ENCODE measurements at regions not wholly inside any gene's neighbourhood (a gene's known extent, or its start where the extent isn't known, plus 50 kb on each side); places are given as distances from the start of the nearest gene placed in this dataset.

- no peak for TF ChIP-seq POLR2A (IDR thresholded peaks at IDR 0.05)
- no peak for TF ChIP-seq CTCF (IDR thresholded peaks at IDR 0.05)
- H3K9me3 ChIP-seq, result no peaks in the 10 kb centered on the region
- H3K4me1 ChIP-seq, result peaks cover 0 to 8% of the 10 kb centered on the region in 2 donors
- H3K27me3 ChIP-seq, result no peaks in the 10 kb centered on the region
- peak in 1 of 2 donors; percentile 7 for DNase-seq
- 44 to 51% methylated on average over 14 of the region's 14 CpGs for WGBS, 2 donors
- H3K4me3 ChIP-seq (replicated peaks in 1 of 3), result no peak overlapping the region
- no peaks in the 10 kb centered on the region for H3K36me3 ChIP-seq
- H3K27ac ChIP-seq, result no peak overlapping the region
- intact Hi-C loops (cut with DNase I), result no loop called here
These were observed 106.6 kb upstream of the SHH start for GRCh38 chr7:155918720-155919390.

GRCh38 chr7:155917836-155918430, 105.7 kb upstream of the SHH start:
- intact Hi-C loops (cut with DNase I), result no loop called here
- no peak for DNase-seq

GRCh38 chr7:155916926-155917655, 104.8 kb upstream of the SHH start:
- Histone ChIP-seq H3K4me1 (peaks cover 0 to 7% of the 10 kb centered on the region in 2 donors), H3K36me3 (no peaks in the 10 kb centered on the region), H3K9me3 (no peaks in the 10 kb centered on the region), H3K4me3 (replicated peaks in 1 of 3) (no peak overlapping the region), H3K27ac (no peak overlapping the region), H3K27me3 (no peaks in the 10 kb centered on the region)
- WGBS, 2 donors, result 73 to 75% methylated on average over 12 of the region's 12 CpGs
- intact Hi-C loops (cut with DNase I), result no loop called here
- DNase-seq, result no peak
- TF ChIP-seq CTCF (IDR thresholded peaks at IDR 0.05), result no peak
- TF ChIP-seq POLR2A (IDR thresholded peaks at IDR 0.05), result no peak

More at GRCh38 chr7:155917836-155918430, 105.7 kb upstream of the SHH start:
- TF ChIP-seq POLR2A (IDR thresholded peaks at IDR 0.05) (no peak), CTCF (IDR thresholded peaks at IDR 0.05) (no peak)
- WGBS, 2 donors, result 68 to 72% methylated on average over 9 of the region's 9 CpGs
- Histone ChIP-seq H3K27ac (no peak overlapping the region), H3K4me3 (replicated peaks in 1 of 3) (no peak overlapping the region), H3K4me1 (peaks cover 0 to 8% of the 10 kb centered on the region in 2 donors), H3K9me3 (no peaks in the 10 kb centered on the region), H3K36me3 (no peaks in the 10 kb centered on the region), H3K27me3 (no peaks in the 10 kb centered on the region)

- no peak for DNase-seq
- Histone ChIP-seq H3K4me1 (no peaks in the 10 kb centered on the region), H3K27me3 (no peaks in the 10 kb centered on the region), H3K27ac (no peak overlapping the region), H3K4me3 (replicated peaks in 1 of 3) (no peak overlapping the region), H3K9me3 (no peaks in the 10 kb centered on the region), H3K36me3 (no peaks in the 10 kb centered on the region)
- WGBS, 2 donors, result 83 to 87% methylated on average over 10 of the region's 10 CpGs
- intact Hi-C loops (cut with DNase I), result no loop called here
- TF ChIP-seq POLR2A (IDR thresholded peaks at IDR 0.05), result no peak
- no peak for TF ChIP-seq CTCF (IDR thresholded peaks at IDR 0.05)
These were observed 102.1 kb upstream of the SHH start for GRCh38 chr7:155914341-155914740.

GRCh38 chr7:155913719-155914118, 101.5 kb upstream of the SHH start:
- Histone ChIP-seq H3K27me3 (no peaks in the 10 kb centered on the region), H3K36me3 (no peaks in the 10 kb centered on the region), H3K4me1 (no peaks in the 10 kb centered on the region), H3K27ac (no peak overlapping the region), H3K9me3 (no peaks in the 10 kb centered on the region), H3K4me3 (replicated peaks in 1 of 3) (no peak overlapping the region)
- no peak for DNase-seq
- intact Hi-C loops (cut with DNase I), result no loop called here
- 83 to 84% methylated on average over 11 of the region's 11 CpGs for WGBS, 2 donors
- no peak for TF ChIP-seq POLR2A (IDR thresholded peaks at IDR 0.05)
- TF ChIP-seq CTCF (IDR thresholded peaks at IDR 0.05), result no peak

Measured in thyroid gland (tissue), 4 donors.